Nephron (organoid): ENCODE measurements at regions not wholly inside any gene's neighbourhood (a gene's known extent, or its start where the extent isn't known, plus 50 kb on each side); places are given as distances from the start of the nearest gene placed in this dataset.

ENCODE experiments used
- H3K27ac Mint-ChIP-seq, 3 experiments: 2 replicates each; pipeline ENCODE4 v1.8.0; 2020; ENCODE audit warnings: mixed read lengths in 3 of 3, mild to moderate bottlenecking in 2 of 3, moderate library complexity in 1 of 3
- H3K27me3 Mint-ChIP-seq: 2 replicates; pipeline ENCODE4 v1.8.0; 2021; ENCODE audit warnings: low read depth, mild to moderate bottlenecking, moderate library complexity, mixed read lengths
- H3K36me3 Mint-ChIP-seq: 2 replicates; pipeline ENCODE4 v1.8.0; 2020; ENCODE audit warnings: low read depth, mixed read lengths
- H3K4me1 Mint-ChIP-seq: 2 replicates; pipeline ENCODE4 v1.8.0; 2020; ENCODE audit warnings: mixed read lengths
- H3K4me3 Mint-ChIP-seq, 3 experiments: 2 replicates each; pipeline ENCODE4 v1.8.0; 2020; ENCODE audit warnings: mild to moderate bottlenecking in 3 of 3, mixed read lengths in 3 of 3, moderate library complexity in 2 of 3
- H3K9me3 Mint-ChIP-seq: 2 replicates; pipeline ENCODE4 v1.8.0; 2020; ENCODE audit warnings: mixed read lengths
- TF ChIP-seq, protein P1 (sequence below), 3 experiments: fragments of 200-600 bp; sonication (generic); IDR thresholded peaks; one replicate each; pipeline ENCODE4 v1.5.0; 2021; ENCODE audit warnings: antibody characterized with exemption in 3 of 3; ENCODE audit not compliant: unreplicated experiment in 3 of 3

DNA sequence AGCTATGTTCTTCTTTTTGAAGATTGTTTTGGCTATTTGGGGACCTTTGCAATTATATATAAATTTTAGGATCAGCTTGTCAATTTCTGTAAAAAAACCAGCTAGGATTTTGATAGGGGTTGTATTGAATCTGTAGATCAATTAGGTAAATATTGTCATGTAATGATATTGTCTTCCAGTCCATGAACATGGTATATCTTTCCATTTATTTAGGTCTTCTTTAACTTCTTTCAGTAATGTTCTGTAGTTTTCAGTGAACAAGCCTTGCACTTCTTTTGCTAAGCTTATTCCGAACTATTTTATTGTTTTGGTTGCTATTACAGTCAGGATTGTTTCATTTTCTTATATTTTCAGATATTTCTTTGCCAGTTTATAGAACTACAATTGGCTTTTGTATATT lies 175.8 kb upstream of the RARB start:
- Mint-ChIP-seq H3K27me3 (no peaks in the 10 kb centered on the region), H3K4me3 (no peak overlapping the region), H3K36me3 (peaks cover 29% of the 10 kb centered on the region), H3K9me3 (peaks cover 39% of the 10 kb centered on the region), H3K4me1 (no peaks in the 10 kb centered on the region), H3K27ac (no peak overlapping the region)
- TF ChIP-seq, protein P1, sequence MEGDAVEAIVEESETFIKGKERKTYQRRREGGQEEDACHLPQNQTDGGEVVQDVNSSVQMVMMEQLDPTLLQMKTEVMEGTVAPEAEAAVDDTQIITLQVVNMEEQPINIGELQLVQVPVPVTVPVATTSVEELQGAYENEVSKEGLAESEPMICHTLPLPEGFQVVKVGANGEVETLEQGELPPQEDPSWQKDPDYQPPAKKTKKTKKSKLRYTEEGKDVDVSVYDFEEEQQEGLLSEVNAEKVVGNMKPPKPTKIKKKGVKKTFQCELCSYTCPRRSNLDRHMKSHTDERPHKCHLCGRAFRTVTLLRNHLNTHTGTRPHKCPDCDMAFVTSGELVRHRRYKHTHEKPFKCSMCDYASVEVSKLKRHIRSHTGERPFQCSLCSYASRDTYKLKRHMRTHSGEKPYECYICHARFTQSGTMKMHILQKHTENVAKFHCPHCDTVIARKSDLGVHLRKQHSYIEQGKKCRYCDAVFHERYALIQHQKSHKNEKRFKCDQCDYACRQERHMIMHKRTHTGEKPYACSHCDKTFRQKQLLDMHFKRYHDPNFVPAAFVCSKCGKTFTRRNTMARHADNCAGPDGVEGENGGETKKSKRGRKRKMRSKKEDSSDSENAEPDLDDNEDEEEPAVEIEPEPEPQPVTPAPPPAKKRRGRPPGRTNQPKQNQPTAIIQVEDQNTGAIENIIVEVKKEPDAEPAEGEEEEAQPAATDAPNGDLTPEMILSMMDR (IDR thresholded peaks at IDR 0.05; ENCODE audit: unreplicated experiment in 3 of 3) = no peak

DNA sequence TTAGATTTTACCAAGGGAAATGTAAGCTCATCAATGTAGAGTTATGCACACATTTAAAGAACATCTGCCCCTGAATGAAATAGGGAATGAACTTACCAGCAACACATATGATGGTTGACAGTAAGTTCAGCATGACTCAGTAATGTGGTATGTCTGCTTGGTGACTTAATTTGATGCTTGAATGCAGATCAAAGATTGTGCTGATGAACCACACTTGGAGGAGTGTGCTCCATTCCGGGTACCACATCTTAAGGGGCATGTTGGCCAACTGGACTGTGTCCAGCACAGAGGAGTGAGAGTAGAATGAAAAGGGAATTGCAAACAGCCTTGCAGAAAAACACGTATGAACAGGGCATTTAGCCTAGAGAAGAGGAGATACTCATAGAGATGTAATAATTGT lies 171.0 kb upstream of the RARB start:
- Mint-ChIP-seq H3K36me3 (no peaks in the 10 kb centered on the region), H3K4me1 (no peaks in the 10 kb centered on the region), H3K4me3 (no peak overlapping the region), H3K27ac (no peak overlapping the region), H3K27me3 (no peaks in the 10 kb centered on the region), H3K9me3 (peaks cover 14% of the 10 kb centered on the region)
- TF ChIP-seq, protein P1 (IDR thresholded peaks at IDR 0.05; ENCODE audit: unreplicated experiment in 3 of 3) = no peak

DNA sequence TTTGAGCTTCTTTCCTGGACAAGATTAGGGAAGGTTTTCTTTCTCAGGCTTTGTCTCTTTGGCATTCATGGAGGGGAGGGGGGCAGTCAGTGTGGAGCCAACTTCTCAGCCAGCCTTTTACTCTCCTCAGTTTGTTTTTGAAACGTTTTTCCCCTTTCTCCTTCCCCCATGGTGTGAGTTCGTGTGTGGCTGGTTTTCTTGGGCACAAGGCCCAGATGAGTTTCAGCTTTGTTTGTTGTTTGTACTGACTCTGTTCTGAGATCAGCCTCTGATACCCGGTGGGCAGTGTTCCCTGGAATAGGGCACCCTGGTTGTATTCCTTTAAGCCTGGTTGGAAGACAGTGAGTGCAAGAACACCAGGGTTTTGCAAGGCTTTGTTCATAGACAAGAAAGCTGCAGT lies 168.2 kb upstream of the RARB start:
- Mint-ChIP-seq H3K4me3 (no peak overlapping the region), H3K36me3 (no peaks in the 10 kb centered on the region), H3K27ac (peak overlapping the region in 1 of 3 experiments; percentile 58), H3K27me3 (no peaks in the 10 kb centered on the region), H3K4me1 (no peaks in the 10 kb centered on the region), H3K9me3 (peaks cover 6% of the 10 kb centered on the region)
- TF ChIP-seq, protein P1 (IDR thresholded peaks at IDR 0.05; ENCODE audit: unreplicated experiment in 3 of 3) = no peak

DNA sequence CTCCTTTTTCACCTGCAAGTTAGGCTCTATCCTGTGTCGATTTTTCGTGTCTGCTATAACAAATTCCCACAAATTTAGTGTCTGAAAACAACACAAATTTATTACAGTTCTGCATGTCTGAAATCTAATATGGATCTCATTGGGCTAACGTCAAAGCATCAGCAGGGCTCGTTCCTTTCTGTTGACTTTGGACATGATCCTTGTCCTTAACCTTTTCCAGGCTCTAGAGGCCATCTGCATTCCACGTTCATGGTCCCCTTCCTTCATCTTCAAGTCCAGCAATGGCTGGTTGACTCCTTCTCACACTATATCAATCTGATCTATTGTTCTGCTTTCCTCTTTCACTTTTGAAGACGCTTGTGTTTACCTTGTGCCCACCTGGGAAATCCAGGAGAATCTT lies 165.7 kb upstream of the RARB start:
- Mint-ChIP-seq H3K4me3 (no peak overlapping the region), H3K9me3 (peaks cover 6% of the 10 kb centered on the region), H3K36me3 (no peaks in the 10 kb centered on the region), H3K27ac (no peak overlapping the region), H3K4me1 (no peaks in the 10 kb centered on the region), H3K27me3 (no peaks in the 10 kb centered on the region)
- TF ChIP-seq, protein P1 (IDR thresholded peaks at IDR 0.05; ENCODE audit: unreplicated experiment in 3 of 3) = no peak

DNA sequence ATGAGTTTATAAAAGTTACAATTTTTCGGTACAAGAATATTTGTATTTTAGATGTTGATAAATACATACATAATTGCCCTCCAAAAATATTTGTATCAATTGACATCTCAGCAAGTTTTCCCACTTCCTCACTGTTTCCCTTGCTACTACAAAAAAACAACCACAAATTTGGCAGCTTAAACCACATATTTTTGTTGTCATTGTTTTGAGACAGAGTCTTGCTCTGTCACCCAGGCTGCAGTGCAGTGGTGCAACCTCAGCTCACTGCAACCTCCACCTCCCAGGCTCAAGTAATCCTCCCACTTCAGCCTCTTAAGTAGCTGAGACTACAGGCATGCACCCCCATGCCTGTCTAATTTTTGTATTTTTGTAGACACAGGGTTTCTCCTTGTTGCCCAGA lies 162.8 kb upstream of the RARB start:
- no peaks in the 10 kb centered on the region for H3K36me3 Mint-ChIP-seq
- no peaks in the 10 kb centered on the region for H3K27me3 Mint-ChIP-seq
- H3K9me3 Mint-ChIP-seq = no peaks in the 10 kb centered on the region
- TF ChIP-seq, protein P1 (IDR thresholded peaks at IDR 0.05; ENCODE audit: unreplicated experiment in 3 of 3) = no peak
- H3K4me1 Mint-ChIP-seq = no peaks in the 10 kb centered on the region
- no peak overlapping the region for H3K27ac Mint-ChIP-seq
- H3K4me3 Mint-ChIP-seq = no peak overlapping the region

DNA sequence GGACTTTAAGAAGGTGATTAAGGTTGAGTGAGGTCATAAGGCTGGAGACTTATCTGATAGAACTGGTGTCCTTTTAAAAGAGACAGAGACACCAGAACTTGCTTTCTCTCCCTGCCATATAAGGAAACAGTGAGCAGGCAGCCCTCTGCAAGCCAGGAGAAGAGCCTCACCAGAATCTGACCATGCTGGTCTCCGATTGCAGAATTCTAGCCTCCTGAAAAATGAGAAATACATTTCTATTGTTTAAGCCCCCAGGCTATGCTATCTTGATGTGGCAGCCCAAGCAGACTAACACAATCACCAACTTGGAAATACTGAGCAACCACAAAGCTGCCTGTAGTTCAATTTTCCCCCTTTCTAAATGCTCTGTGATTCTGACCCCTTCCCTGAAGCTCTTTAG lies 161.4 kb upstream of the RARB start:
- Mint-ChIP-seq H3K4me1 (no peaks in the 10 kb centered on the region), H3K9me3 (no peaks in the 10 kb centered on the region), H3K27ac (peak overlapping the region in 1 of 3 experiments; percentile 16), H3K36me3 (no peaks in the 10 kb centered on the region), H3K4me3 (no peak overlapping the region), H3K27me3 (no peaks in the 10 kb centered on the region)
- TF ChIP-seq, protein P1 (IDR thresholded peaks at IDR 0.05; ENCODE audit: unreplicated experiment in 3 of 3) = no peak
